ENCODE measurements at regions not wholly inside any gene's neighbourhood (a gene's known extent, or its start where the extent isn't known, plus 50 kb on each side); places are given as distances from the start of the nearest gene placed in this dataset.
A peak's percentile ranks its signal among the peaks of the same experiment; 100 is the strongest.
"Not testable (repeated sequence)": the region's sequence is repeated elsewhere in the genome, so short reads cannot be mapped to it uniquely, and the experiment has no call there.

- CTCF ChIA-PET: no interaction called here
- no peak for DNase-seq (ENCODE audit: low read depth, low spot score)
- H3K4me3 ChIP-seq (ENCODE audit: low read depth, low read length): no peak overlapping the region
- POLR2A ChIA-PET: no interaction called here
- no peak for TF ChIP-seq CTCF (IDR thresholded peaks at IDR 0.05; ENCODE audit: insufficient read depth, low read length, missing control alignments)
Measured at GRCh38 chr6:68126089-68126749, 508.9 kb upstream of the ADGRB3 start.

GRCh38 chr6:68122975-68123374 lies 512.1 kb upstream of the ADGRB3 start:
- POLR2A ChIA-PET; CTCF ChIA-PET; H3K4me3 ChIP-seq (ENCODE audit: low read depth, low read length); DNase-seq (ENCODE audit: low read depth, low spot score): not testable (repeated sequence)

- POLR2A ChIA-PET: no interaction called here
- no peak for TF ChIP-seq CTCF (IDR thresholded peaks at IDR 0.05; ENCODE audit: insufficient read depth, low read length, missing control alignments)
- DNase-seq (ENCODE audit: low read depth, low spot score): no peak
- no peak overlapping the region for H3K4me3 ChIP-seq (ENCODE audit: low read depth, low read length)
- CTCF ChIA-PET: no interaction called here
Measured at GRCh38 chr6:68122032-68122431, 513.0 kb upstream of the ADGRB3 start.

GRCh38 chr6:68120954-68121353 lies 514.1 kb upstream of the ADGRB3 start:
- POLR2A ChIA-PET; CTCF ChIA-PET; H3K4me3 ChIP-seq (ENCODE audit: low read depth, low read length); DNase-seq (ENCODE audit: low read depth, low spot score): not testable (repeated sequence)

GRCh38 chr6:68114463-68115047 lies 520.5 kb upstream of the ADGRB3 start:
- POLR2A ChIA-PET: no interaction called here
- CTCF ChIA-PET: no interaction called here
- no peak for TF ChIP-seq CTCF (IDR thresholded peaks at IDR 0.05; ENCODE audit: insufficient read depth, low read length, missing control alignments)
- no peak overlapping the region for H3K4me3 ChIP-seq (ENCODE audit: low read depth, low read length)
- DNase-seq (ENCODE audit: low read depth, low spot score): no peak

GRCh38 chr6:68108233-68108835 lies 526.7 kb upstream of the ADGRB3 start:
- ChIA-PET CTCF (interaction anchor here (0.8 kb wide), 1 partner anchor 9 kb away, joined by 3 read pairs; no protein-coding TSS in a partner anchor), POLR2A (no interaction called here)
- peak; percentile 41 for DNase-seq (ENCODE audit: low read depth, low spot score)
- TF ChIP-seq CTCF (IDR thresholded peaks at IDR 0.05; ENCODE audit: insufficient read depth, low read length, missing control alignments): no peak
- no peak overlapping the region for H3K4me3 ChIP-seq (ENCODE audit: low read depth, low read length)

GRCh38 chr6:68094070-68094469 lies 541.0 kb upstream of the ADGRB3 start:
- ChIA-PET POLR2A (no interaction called here), CTCF (no interaction called here)
- H3K4me3 ChIP-seq (ENCODE audit: low read depth, low read length): no peak overlapping the region
- no peak for TF ChIP-seq CTCF (IDR thresholded peaks at IDR 0.05; ENCODE audit: insufficient read depth, low read length, missing control alignments)
- no peak for DNase-seq (ENCODE audit: low read depth, low spot score)

All from AG04449 (cell line).